CD4-positive, alpha-beta T cell (primary cell): ENCODE measurements at regions not wholly inside any gene's neighbourhood (a gene's known extent, or its start where the extent isn't known, plus 50 kb on each side); places are given as distances from the start of the nearest gene placed in this dataset.
A peak's percentile ranks its signal among the peaks of the same experiment; 100 is the strongest.

Experiments used
- ATAC-seq: fragments of 200-7000 bp; cut with Tn5 transposase; one replicate; pipeline ENCODE4 v1.10.0; 2022; ENCODE audit warnings: mild to moderate bottlenecking; ENCODE audit not compliant: poor library complexity
- CTCF ChIA-PET: fragments of 350-600 bp; sonication (Branson Sonifier 250); formaldehyde crosslinking; loops from one replicate; lab custom pipeline; 2021; ENCODE audit warnings: antibody characterized with exemption, inconsistent platforms; lab: Charles Lee
- POLR2A ChIA-PET: fragments of 350-600 bp; sonication (Branson Sonifier 250); formaldehyde crosslinking; loops from one replicate; lab custom pipeline; 2021; ENCODE audit warnings: antibody characterized with exemption, inconsistent platforms; lab: Charles Lee
- DNase-seq, 14 experiments: peaks; one replicate each; pipeline ENCODE4 v3.0.0-alpha.2; 2013 to 2020; ENCODE audit warnings: mixed read lengths in 2 of 14
- H3K27ac ChIP-seq, 2 donors: one replicate each; pipeline versions ENCODE4 v1.5.1 to v1.7.0; 2013; ENCODE audit warnings: low read length in 2 of 2, low read depth in 1 of 2, mild to moderate bottlenecking in 1 of 2
- H3K27me3 ChIP-seq, 2 experiments: 1 replicate in 1 of 2; 2 replicates in 1 of 2; pipeline versions ENCODE4 v1.6.1 to v1.7.0; 2013; ENCODE audit warnings: low read length in 2 of 2, control low read depth in 1 of 2, mild to moderate bottlenecking in 1 of 2, moderate library complexity in 1 of 2; ENCODE audit not compliant: insufficient read depth in 2 of 2, control insufficient read depth in 1 of 2
- H3K36me3 ChIP-seq: one replicate; pipeline ENCODE4 v1.6.1; 2013; ENCODE audit warnings: low read length, control low read depth; ENCODE audit not compliant: insufficient read depth
- H3K4me1 ChIP-seq: one replicate; pipeline ENCODE4 v1.6.1; 2013; ENCODE audit warnings: low read length, control low read depth; ENCODE audit not compliant: insufficient read depth
- H3K4me3 ChIP-seq: one replicate; pipeline ENCODE4 v1.5.1; 2013; ENCODE audit warnings: mild to moderate bottlenecking, low read length, moderate library complexity
- H3K9me3 ChIP-seq, 2 experiments: 1 replicate in 1 of 2; 2 replicates in 1 of 2; pipeline versions ENCODE4 v1.6.1 to v1.7.0; 2013; ENCODE audit warnings: low read length in 2 of 2, mild to moderate bottlenecking in 2 of 2, control low read depth in 1 of 2, moderate library complexity in 1 of 2; ENCODE audit not compliant: control insufficient read depth in 1 of 2, insufficient read depth in 1 of 2
- H3K27ac Mint-ChIP-seq: one replicate; pipeline ENCODE4 v1.8.0; 2020; ENCODE audit warnings: mixed read lengths
- H3K27me3 Mint-ChIP-seq: one replicate; pipeline ENCODE4 v1.8.0; 2021; ENCODE audit warnings: mixed read lengths
- H3K36me3 Mint-ChIP-seq: one replicate; pipeline ENCODE4 v1.8.0; 2021; ENCODE audit warnings: low read depth, mixed read lengths
- H3K4me1 Mint-ChIP-seq: one replicate; pipeline ENCODE4 v1.8.0; 2021; ENCODE audit warnings: low read depth, mixed read lengths
- H3K4me3 Mint-ChIP-seq: one replicate; pipeline ENCODE4 v1.8.0; 2020; ENCODE audit warnings: mild to moderate bottlenecking, mixed read lengths
- H3K9me3 Mint-ChIP-seq: one replicate; pipeline ENCODE4 v1.8.0; 2020; ENCODE audit warnings: mixed read lengths
- CTCF ChIP-seq: fragments of 200-600 bp; IDR thresholded peaks from one replicate; pipeline ENCODE4 v1.8.0; 2022; ENCODE audit warnings: antibody characterized with exemption, mild to moderate bottlenecking
- intact Hi-C, 2 experiments: fragments of 100-400 bp; cut with DNase I in 1 of 2; cut with micrococcal nuclease in 1 of 2; formaldehyde crosslinking; loops; one replicate each; pipeline versions ENCODE4 v1.15.1 to v1.9.0; 2023 to 2025; cut with DNase I, micrococcal nuclease

- Histone ChIP-seq H3K27ac (no peak overlapping the region), H3K9me3 (no peaks in the 10 kb centered on the region), H3K36me3 (no peaks in the 10 kb centered on the region), H3K4me3 (no peak overlapping the region), H3K27me3 (no peaks in the 10 kb centered on the region), H3K4me1 (no peaks in the 10 kb centered on the region)
- no peak overlapping the region for H3K4me3 Mint-ChIP-seq
- no peak overlapping the region for H3K27ac Mint-ChIP-seq
- H3K36me3 Mint-ChIP-seq, result no peaks in the 10 kb centered on the region
- no peaks in the 10 kb centered on the region for H3K4me1 Mint-ChIP-seq
- no peaks in the 10 kb centered on the region for H3K27me3 Mint-ChIP-seq
- H3K9me3 Mint-ChIP-seq, result peaks cover 2% of the 10 kb centered on the region
- intact Hi-C loops, result no loop called here
- TF ChIP-seq CTCF, result no peak
- no peak for ATAC-seq
- DNase-seq, result no peak
- ChIA-PET CTCF (no interaction called here), POLR2A (no interaction called here)
These were observed 283.7 kb upstream of the PRKD1 start for GRCh38 chr14:30211326-30211725.

- intact Hi-C loops, result no loop called here
- no peak for ATAC-seq
- CTCF ChIA-PET, result no interaction called here
These were observed 286.4 kb upstream of the PRKD1 start for GRCh38 chr14:30214014-30214413.

GRCh38 chr14:30214461-30215090 is 286.9 kb upstream of the PRKD1 start:
- CTCF ChIA-PET, result no interaction called here
- H3K27ac Mint-ChIP-seq, result no peak overlapping the region
- intact Hi-C loops, result no loop called here

More at GRCh38 chr14:30214014-30214413, 286.4 kb upstream of the PRKD1 start:
- POLR2A ChIA-PET, result no interaction called here
- Histone ChIP-seq H3K4me3 (no peak overlapping the region), H3K9me3 (no peaks in the 10 kb centered on the region), H3K36me3 (no peaks in the 10 kb centered on the region), H3K27ac (no peak overlapping the region), H3K4me1 (no peaks in the 10 kb centered on the region), H3K27me3 (no peaks in the 10 kb centered on the region)
- no peak overlapping the region for H3K4me3 Mint-ChIP-seq
- H3K27ac Mint-ChIP-seq, result no peak overlapping the region
- H3K36me3 Mint-ChIP-seq, result no peaks in the 10 kb centered on the region
- no peak for DNase-seq
- H3K9me3 Mint-ChIP-seq, result no peaks in the 10 kb centered on the region
- H3K4me1 Mint-ChIP-seq, result no peaks in the 10 kb centered on the region
- no peaks in the 10 kb centered on the region for H3K27me3 Mint-ChIP-seq
- TF ChIP-seq CTCF, result no peak

More at GRCh38 chr14:30214461-30215090, 286.9 kb upstream of the PRKD1 start:
- Histone ChIP-seq H3K36me3 (no peaks in the 10 kb centered on the region), H3K27me3 (no peaks in the 10 kb centered on the region), H3K4me3 (no peak overlapping the region), H3K27ac (no peak overlapping the region), H3K4me1 (no peaks in the 10 kb centered on the region), H3K9me3 (no peaks in the 10 kb centered on the region)
- ATAC-seq (no peak), DNase-seq (peak in 1 of 14 experiments; percentile 2)
- Mint-ChIP-seq H3K36me3 (no peaks in the 10 kb centered on the region), H3K4me3 (no peak overlapping the region), H3K27me3 (no peaks in the 10 kb centered on the region), H3K9me3 (no peaks in the 10 kb centered on the region), H3K4me1 (no peaks in the 10 kb centered on the region)
- POLR2A ChIA-PET, result no interaction called here
- no peak for TF ChIP-seq CTCF
